22Rv1 (cell line): ENCODE measurements at regions not wholly inside any gene's neighbourhood (a gene's known extent, or its start where the extent isn't known, plus 50 kb on each side); places are given as distances from the start of the nearest gene placed in this dataset.

Experiments used
- ZFX ChIP-seq: fragments of 450-650 bp; IDR thresholded peaks from 2 replicates; pipeline ENCODE4 v1.6.1; 2017; ENCODE audit warnings: antibody characterized with exemption, borderline replicate concordance
- TF ChIP-seq, protein P1 (sequence below): fragments of 450-650 bp; IDR thresholded peaks from 2 replicates; pipeline ENCODE4 v1.5.1; 2017; ENCODE audit warnings: mild to moderate bottlenecking

DNA sequence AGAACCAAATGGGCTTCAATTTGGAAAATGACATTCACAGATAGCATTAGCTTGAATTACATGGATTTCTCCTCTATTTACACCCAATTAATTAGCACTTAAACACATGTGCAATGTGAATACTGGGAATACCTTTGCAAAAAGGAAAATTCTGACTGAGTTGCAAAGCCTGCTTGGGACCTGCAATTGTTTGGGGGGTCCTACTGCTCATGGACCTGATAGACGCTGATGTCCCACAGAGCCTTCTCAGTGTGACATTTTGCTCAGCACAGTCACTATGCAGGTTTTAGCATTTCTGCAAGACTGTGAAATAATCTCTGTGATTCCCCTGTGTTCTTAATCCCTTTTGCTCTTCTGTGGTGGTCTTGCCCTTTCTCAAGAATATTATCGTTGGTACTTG, 101.2 kb upstream of the PGRMC2 start:
- TF ChIP-seq, protein P1, sequence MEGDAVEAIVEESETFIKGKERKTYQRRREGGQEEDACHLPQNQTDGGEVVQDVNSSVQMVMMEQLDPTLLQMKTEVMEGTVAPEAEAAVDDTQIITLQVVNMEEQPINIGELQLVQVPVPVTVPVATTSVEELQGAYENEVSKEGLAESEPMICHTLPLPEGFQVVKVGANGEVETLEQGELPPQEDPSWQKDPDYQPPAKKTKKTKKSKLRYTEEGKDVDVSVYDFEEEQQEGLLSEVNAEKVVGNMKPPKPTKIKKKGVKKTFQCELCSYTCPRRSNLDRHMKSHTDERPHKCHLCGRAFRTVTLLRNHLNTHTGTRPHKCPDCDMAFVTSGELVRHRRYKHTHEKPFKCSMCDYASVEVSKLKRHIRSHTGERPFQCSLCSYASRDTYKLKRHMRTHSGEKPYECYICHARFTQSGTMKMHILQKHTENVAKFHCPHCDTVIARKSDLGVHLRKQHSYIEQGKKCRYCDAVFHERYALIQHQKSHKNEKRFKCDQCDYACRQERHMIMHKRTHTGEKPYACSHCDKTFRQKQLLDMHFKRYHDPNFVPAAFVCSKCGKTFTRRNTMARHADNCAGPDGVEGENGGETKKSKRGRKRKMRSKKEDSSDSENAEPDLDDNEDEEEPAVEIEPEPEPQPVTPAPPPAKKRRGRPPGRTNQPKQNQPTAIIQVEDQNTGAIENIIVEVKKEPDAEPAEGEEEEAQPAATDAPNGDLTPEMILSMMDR: no peak
- TF ChIP-seq ZFX: no peak
